Pancreas (tissue), 10 donors: ENCODE measurements at regions not wholly inside any gene's neighbourhood (a gene's known extent, or its start where the extent isn't known, plus 50 kb on each side); places are given as distances from the start of the nearest gene placed in this dataset.
"Not testable (repeated sequence)": the region's sequence is repeated elsewhere in the genome, so short reads cannot be mapped to it uniquely, and the experiment has no call there.

Experiments used
- ATAC-seq, 4 donors: fragments of 200-7000 bp; cut with Tn5 transposase; one replicate each; pipeline versions ENCODE4 v1.8.0 to v1.9.1; 2020; ENCODE audit warnings: mild to moderate bottlenecking in 4 of 4, moderate library complexity in 4 of 4
- DNase-seq, 6 donors: peaks; one replicate each; pipeline ENCODE4 v3.0.0-alpha.2; 2020
- FAIRE-seq: peaks from 2 replicates; lab custom pipeline; 2012; peaks lifted over from hg19 to GRCh38; lab: Jason Lieb, UNC
- H3K27ac ChIP-seq, 4 donors: fragments of 200-600 bp; sonication (generic); 1 replicate in 3 of 4; 2 replicates in 1 of 4; pipeline versions ENCODE4 v1.5.0 to v1.8.0; 2020
- H3K27me3 ChIP-seq, 4 donors: fragments of 200-600 bp; one replicate each; pipeline ENCODE4 v1.8.0; 2021
- H3K36me3 ChIP-seq, 3 donors: fragments of 200-600 bp; sonication (generic) in 1 of 3; one replicate each; pipeline versions ENCODE4 v1.5.0 to v1.8.0; 2020 to 2021
- H3K4me1 ChIP-seq, 3 donors: fragments of 200-600 bp; one replicate each; pipeline ENCODE4 v1.8.0; 2021
- H3K4me3 ChIP-seq, 4 donors: fragments of 200-600 bp; sonication (generic) in 2 of 4; one replicate each; pipeline versions ENCODE4 v1.5.0 to v1.8.0; 2020 to 2021
- H3K9me3 ChIP-seq, 4 donors: fragments of 200-600 bp; one replicate each; pipeline ENCODE4 v1.8.0; 2021
- CTCF ChIP-seq, 4 donors: fragments of 200-600 bp; sonication (generic) in 3 of 4; IDR thresholded peaks; one replicate each; pipeline versions ENCODE4 v1.5.0 to v1.8.0; 2021; ENCODE audit warnings: antibody characterized with exemption in 4 of 4
- WGBS, 2 donors: extraction: QIAGEN DNeasy Blood & Tissue Kit; methylation state at CpG; one replicate each; pipeline ENCODE4 v1.1.7; 2013; 5-methylcytosine and 5-hydroxymethylcytosine counted together
- intact Hi-C, 3 donors: fragments of 100-400 bp; cut with DNase I; formaldehyde crosslinking; loops; one replicate each; pipeline versions ENCODE4 v1.11.1 to v1.14.2; 2022
- donor health status: healthy with polysubstance abuse.
- donor health status: DM: no; HTN: no; CAD: no; lungs with moderate emphysema.
- donor health status: DM: no; HTN: no; CAD: no.
- donor health status: control.
- donor health status: control.
- donor health status: Bipolar disorder and iron deficiency.
- donor health status: DM: yes; HTN: yes; CAD: no.
- donor health status: DM: no; HTN: no; CAD: no.
- donor health status: DM: no; HTN: no; CAD: no.
- donor health status: DM: yes; HTN: yes; CAD: no.

GRCh38 chr16:26712876-26713275 is 353.9 kb upstream of the C16orf82 start:
- ATAC-seq (no peak), DNase-seq (no peak), FAIRE-seq (no peak)
- TF ChIP-seq CTCF (IDR thresholded peaks at IDR 0.05), result no peak
- Histone ChIP-seq H3K36me3 (no peaks in the 10 kb centered on the region), H3K9me3 (no peaks in the 10 kb centered on the region), H3K27me3 (no peaks in the 10 kb centered on the region), H3K27ac (no peak overlapping the region), H3K4me1 (no peaks in the 10 kb centered on the region), H3K4me3 (no peak overlapping the region)
- intact Hi-C loops, result loop anchor here in 1 of 3 donors (10.0 kb wide), 1 partner anchor 62 kb away; no protein-coding TSS in a partner anchor
- WGBS, 2 donors, result 84 to 86% methylated on average over 6 of the region's 6 CpGs

- no peaks in the 10 kb centered on the region for H3K27me3 ChIP-seq
- intact Hi-C loops, result loop anchor here in 1 of 3 donors (10.0 kb wide), 1 partner anchor 59 kb away; no protein-coding TSS in a partner anchor
- H3K9me3 ChIP-seq, result no peaks in the 10 kb centered on the region
- WGBS, 2 donors, result 65 to 77% methylated on average over 1 of the region's 1 CpG
- no peaks in the 10 kb centered on the region for H3K4me1 ChIP-seq
- ATAC-seq (no peak), FAIRE-seq (no peak), DNase-seq (no peak)
- no peak overlapping the region for H3K4me3 ChIP-seq
- no peaks in the 10 kb centered on the region for H3K36me3 ChIP-seq
- H3K27ac ChIP-seq, result no peak overlapping the region
- no peak for TF ChIP-seq CTCF (IDR thresholded peaks at IDR 0.05)
Observed at GRCh38 chr16:26715969-26716368, 350.8 kb upstream of the C16orf82 start.

GRCh38 chr16:26717826-26718225 is 348.9 kb upstream of the C16orf82 start:
- no peak for FAIRE-seq
- WGBS, 2 donors, result 61% methylated on average over 5 of the region's 5 CpGs

GRCh38 chr16:26721290-26721689 is 345.4 kb upstream of the C16orf82 start:
- no peaks in the 10 kb centered on the region for H3K4me1 ChIP-seq
- no peak for TF ChIP-seq CTCF (IDR thresholded peaks at IDR 0.05)
- H3K9me3 ChIP-seq, result no peaks in the 10 kb centered on the region
- no peak overlapping the region for H3K27ac ChIP-seq
- H3K27me3 ChIP-seq, result no peaks in the 10 kb centered on the region
- no peak for DNase-seq
- H3K4me3 ChIP-seq, result no peak overlapping the region
- no peaks in the 10 kb centered on the region for H3K36me3 ChIP-seq
- WGBS, 2 donors, result 48 to 66% methylated on average over 6 of the region's 6 CpGs
- ATAC-seq, result no peak
- FAIRE-seq, result no peak
- intact Hi-C loops, result no loop called here

More at GRCh38 chr16:26717826-26718225, 348.9 kb upstream of the C16orf82 start:
- no peak for TF ChIP-seq CTCF (IDR thresholded peaks at IDR 0.05)
- no peak for ATAC-seq
- intact Hi-C loops, result loop anchor here in 1 of 3 donors (10.0 kb wide), 1 partner anchor 57 kb away; no protein-coding TSS in a partner anchor
- Histone ChIP-seq H3K27ac (no peak overlapping the region), H3K4me1 (no peaks in the 10 kb centered on the region), H3K27me3 (no peaks in the 10 kb centered on the region), H3K9me3 (no peaks in the 10 kb centered on the region), H3K4me3 (no peak overlapping the region), H3K36me3 (no peaks in the 10 kb centered on the region)
- DNase-seq, result no peak

- FAIRE-seq, intact Hi-C loops, DNase-seq: not testable (repeated sequence)
Observed at GRCh38 chr16:26721957-26722356, 344.8 kb upstream of the C16orf82 start.

More at GRCh38 chr16:26721957-26722356, 344.8 kb upstream of the C16orf82 start:
- not testable (repeated sequence) for H3K27me3 ChIP-seq, H3K36me3 ChIP-seq, H3K4me3 ChIP-seq, H3K4me1 ChIP-seq, ATAC-seq, H3K9me3 ChIP-seq, H3K27ac ChIP-seq
- WGBS, 2 donors, result 91 to 96% methylated on average over 3 of the region's 3 CpGs
